Mammary epithelial cell (primary cell): ENCODE measurements at regions not wholly inside any gene's neighbourhood (a gene's known extent, or its start where the extent isn't known, plus 50 kb on each side); places are given as distances from the start of the nearest gene placed in this dataset.

Source experiments
- CTCF ChIP-seq, 2 donors: IDR thresholded peaks in 1 of 2; conservative IDR thresholded peaks in 1 of 2; 2 replicates each; pipeline ENCODE4 v1.5.1; 2011 to 2012; ENCODE audit warnings: inconsistent platforms in 2 of 2, low read length in 2 of 2, mild to moderate bottlenecking in 2 of 2, control low read depth in 1 of 2, low read depth in 1 of 2; ENCODE audit not compliant: insufficient read depth in 1 of 2; ENCODE audit errors: extremely low read depth in 1 of 2
- EZH2 ChIP-seq: IDR thresholded peaks from 2 replicates; pipeline ENCODE4 v1.6.1; 2012; ENCODE audit warnings: low read length, inconsistent platforms, borderline replicate concordance

DNA sequence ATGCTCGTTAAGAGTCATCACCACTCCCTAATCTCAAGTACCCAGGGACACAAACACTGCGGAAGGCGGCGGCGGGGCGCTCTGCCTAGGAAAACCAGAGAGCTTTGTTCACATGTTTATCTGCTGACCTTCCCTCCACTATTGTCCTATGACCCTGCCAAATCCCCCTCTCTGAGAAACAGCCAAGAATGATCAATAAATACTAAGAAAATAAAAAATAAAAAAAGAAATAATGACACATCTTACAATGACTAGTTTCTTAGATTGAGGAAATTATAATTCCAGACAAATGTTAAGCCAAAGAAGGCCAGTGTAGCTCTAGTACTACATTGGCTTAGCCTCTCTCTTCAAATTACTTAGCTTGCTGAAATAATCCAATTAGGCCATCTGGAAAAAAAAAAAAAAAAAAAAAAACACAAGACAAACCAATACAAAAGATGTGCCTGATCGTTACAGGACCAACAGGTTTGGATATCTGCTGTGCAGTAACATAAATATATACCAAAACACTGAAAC lies 58.0 kb downstream of the ANXA2R start:
- TF ChIP-seq CTCF (conservative IDR thresholded peaks at IDR 0.05 in 1 of 2, IDR thresholded peaks at IDR 0.05 in 1 of 2; ENCODE audit: extremely low read depth in 1 of 2, insufficient read depth in 1 of 2, low read depth in 1 of 2, low read length in 2 of 2): no peak
- TF ChIP-seq EZH2: no peak
